ENCODE measurements at regions not wholly inside any gene's neighbourhood (a gene's known extent, or its start where the extent isn't known, plus 50 kb on each side); places are given as distances from the start of the nearest gene placed in this dataset.

- no peak for TF ChIP-seq SIN3A (conservative IDR thresholded peaks at IDR 0.05 in 1 of 2, IDR thresholded peaks at IDR 0.05 in 1 of 2; ENCODE audit: low read depth in 1 of 2, low read length in 2 of 2)
- TF ChIP-seq RXRA (IDR thresholded peaks at IDR 0.05; ENCODE audit: insufficient read depth, low read depth, low read length) = no peak
- TF ChIP-seq CHD2 (IDR thresholded peaks at IDR 0.05; ENCODE audit: low read length) = no peak
- TF ChIP-seq TEAD4 (IDR thresholded peaks at IDR 0.05; ENCODE audit: low read depth, low read length) = no peak
Measured at GRCh38 chr1:96515430-96515829, 206.2 kb upstream of the PTBP2 start (continued).

All from H1 (cell line).